GM23248 (cell line): ENCODE measurements at regions not wholly inside any gene's neighbourhood (a gene's known extent, or its start where the extent isn't known, plus 50 kb on each side); places are given as distances from the start of the nearest gene placed in this dataset.

Experiments used
- EZH2 ChIP-seq: fragments of 200-600 bp; sonication (generic); IDR thresholded peaks from 2 replicates; pipeline ENCODE4 v1.6.1; 2018; ENCODE audit warnings: antibody characterized with exemption, mild to moderate bottlenecking; ENCODE audit not compliant: insufficient read depth, poor library complexity, severe bottlenecking
- EZH2phosphoT487 ChIP-seq: fragments of 200-600 bp; sonication (generic); IDR thresholded peaks from 2 replicates; pipeline ENCODE4 v1.6.1; 2018; ENCODE audit warnings: antibody characterized with exemption, moderate library complexity, mild to moderate bottlenecking, low read depth; ENCODE audit not compliant: insufficient read depth

DNA sequence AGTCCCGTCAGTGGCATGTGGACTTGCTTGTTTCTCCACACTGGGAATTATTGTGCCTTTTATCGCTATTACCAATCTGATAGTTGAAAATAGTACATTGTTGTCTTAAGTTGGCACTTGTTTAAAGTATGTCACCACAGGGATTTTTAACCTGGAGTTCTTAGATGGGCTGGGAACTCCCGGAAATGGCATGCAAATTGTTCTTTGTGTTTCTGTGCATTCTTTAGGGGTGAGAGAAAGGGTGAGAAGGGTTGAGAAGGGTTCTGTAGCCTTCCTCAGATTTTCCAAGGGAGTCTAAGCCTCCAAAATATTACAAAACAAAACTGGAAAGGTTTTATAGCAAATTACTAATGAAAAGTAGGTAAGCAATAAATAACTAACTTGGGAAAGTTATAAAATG lies 176.9 kb downstream of the ZIC3 start:
- TF ChIP-seq EZH2 (no peak), EZH2phosphoT487 (no peak)
